IPS DF 4.7 (cell line): ENCODE measurements at regions not wholly inside any gene's neighbourhood (a gene's known extent, or its start where the extent isn't known, plus 50 kb on each side); places are given as distances from the start of the nearest gene placed in this dataset.

ENCODE experiments used
- DNase-seq: peaks from one replicate; pipeline ENCODE4 v3.0.0-alpha.2; 2013; ENCODE audit warnings: low spot score; ENCODE audit errors: extremely low read depth

GRCh38 chr7:17516771-17517170 is 218.3 kb downstream of the AHR start:
- no peak for DNase-seq

- DNase-seq: no peak
Measured at GRCh38 chr7:17520941-17521340, 222.5 kb downstream of the AHR start.

GRCh38 chr7:17521437-17521836 is 223.0 kb downstream of the AHR start:
- DNase-seq: no peak

GRCh38 chr7:17523813-17524739 is 225.6 kb downstream of the AHR start:
- DNase-seq: no peak

GRCh38 chr7:17524746-17525145 is 226.3 kb downstream of the AHR start:
- DNase-seq: no peak

- DNase-seq: no peak
Measured at GRCh38 chr7:17526621-17527020, 228.2 kb downstream of the AHR start.

- no peak for DNase-seq
Measured at GRCh38 chr7:17528636-17529035, 230.2 kb downstream of the AHR start.

GRCh38 chr7:17530244-17530643 is 231.8 kb downstream of the AHR start:
- no peak for DNase-seq

- DNase-seq: no peak
Measured at GRCh38 chr7:17530741-17531421, 232.4 kb downstream of the AHR start.

- no peak for DNase-seq
Measured at GRCh38 chr7:17532861-17533404, 234.5 kb downstream of the AHR start.

- no peak for DNase-seq
Measured at GRCh38 chr7:17534348-17534747, 235.9 kb downstream of the AHR start.

- no peak for DNase-seq
Measured at GRCh38 chr7:17535776-17536175, 237.3 kb downstream of the AHR start.

GRCh38 chr7:17544401-17544800 is 245.9 kb downstream of the AHR start:
- no peak for DNase-seq

- DNase-seq: no peak
Measured at GRCh38 chr7:17545348-17545747, 246.9 kb downstream of the AHR start.

- DNase-seq: no peak
Measured at GRCh38 chr7:17546189-17546588, 247.7 kb downstream of the AHR start.

- no peak for DNase-seq
Measured at GRCh38 chr7:17546592-17546991, 248.1 kb downstream of the AHR start.

- DNase-seq: no peak
Measured at GRCh38 chr7:17548014-17548653, 249.7 kb downstream of the AHR start.

- DNase-seq: no peak
Measured at GRCh38 chr7:17549406-17549805, 251.0 kb downstream of the AHR start.

- DNase-seq: no peak
Measured at GRCh38 chr7:17552373-17552772, 253.9 kb downstream of the AHR start.

GRCh38 chr7:17552952-17553351 is 254.5 kb downstream of the AHR start:
- no peak for DNase-seq

- no peak for DNase-seq
Measured at GRCh38 chr7:17554341-17555015, 256.0 kb downstream of the AHR start.
